Fibroblast of mammary gland (primary cell): ENCODE measurements at regions not wholly inside any gene's neighbourhood (a gene's known extent, or its start where the extent isn't known, plus 50 kb on each side); places are given as distances from the start of the nearest gene placed in this dataset.

ENCODE experiments used
- DNase-seq: peaks from one replicate; pipeline ENCODE4 v3.0.0-alpha.2; 2010; ENCODE audit warnings: low read depth
- H3K4me3 ChIP-seq: 2 replicates; pipeline ENCODE4 v1.5.1; 2011; ENCODE audit warnings: low read depth, mild to moderate bottlenecking, low read length, moderate library complexity; ENCODE audit not compliant: control insufficient read depth
- CTCF ChIP-seq: conservative IDR thresholded peaks from 2 replicates; pipeline ENCODE4 v1.5.1; 2011; ENCODE audit warnings: low read depth, low read length, inconsistent platforms; ENCODE audit not compliant: control insufficient read depth, insufficient read depth

GRCh38 chr12:115044073-115044472 lies 360.1 kb upstream of the TBX3 start:
- DNase-seq = peak; percentile 22
- TF ChIP-seq CTCF = no peak
- no peak overlapping the region for H3K4me3 ChIP-seq

GRCh38 chr12:115043079-115043478 lies 359.1 kb upstream of the TBX3 start:
- no peak for TF ChIP-seq CTCF
- DNase-seq = no peak
- no peak overlapping the region for H3K4me3 ChIP-seq

- H3K4me3 ChIP-seq = no peak overlapping the region
- peak; percentile 41 for DNase-seq
- no peak for TF ChIP-seq CTCF
Measured at GRCh38 chr12:115042341-115042740, 358.4 kb upstream of the TBX3 start.

- no peak overlapping the region for H3K4me3 ChIP-seq
- no peak for TF ChIP-seq CTCF
- peak; percentile 62 for DNase-seq
Measured at GRCh38 chr12:115037830-115038229, 353.9 kb upstream of the TBX3 start.

GRCh38 chr12:115035535-115036107 lies 351.6 kb upstream of the TBX3 start:
- no peak for TF ChIP-seq CTCF
- DNase-seq = no peak
- no peak overlapping the region for H3K4me3 ChIP-seq

GRCh38 chr12:115032521-115032920 lies 348.5 kb upstream of the TBX3 start:
- TF ChIP-seq CTCF = no peak
- no peak for DNase-seq
- no peak overlapping the region for H3K4me3 ChIP-seq

GRCh38 chr12:115030017-115030416 lies 346.0 kb upstream of the TBX3 start:
- no peak for TF ChIP-seq CTCF
- DNase-seq = no peak
- no peak overlapping the region for H3K4me3 ChIP-seq
